GM12892 (cell line): ENCODE measurements at regions not wholly inside any gene's neighbourhood (a gene's known extent, or its start where the extent isn't known, plus 50 kb on each side); places are given as distances from the start of the nearest gene placed in this dataset.

Experiments used
- POLR2A ChIP-seq: IDR thresholded peaks from 2 replicates; pipeline ENCODE4 v1.6.1; 2011; ENCODE audit warnings: low read depth, low read length, control low read depth
- POLR2AphosphoS5 ChIP-seq: IDR thresholded peaks from 2 replicates; pipeline ENCODE4 v1.6.1; 2011; ENCODE audit warnings: low read depth, low read length, control low read depth

DNA sequence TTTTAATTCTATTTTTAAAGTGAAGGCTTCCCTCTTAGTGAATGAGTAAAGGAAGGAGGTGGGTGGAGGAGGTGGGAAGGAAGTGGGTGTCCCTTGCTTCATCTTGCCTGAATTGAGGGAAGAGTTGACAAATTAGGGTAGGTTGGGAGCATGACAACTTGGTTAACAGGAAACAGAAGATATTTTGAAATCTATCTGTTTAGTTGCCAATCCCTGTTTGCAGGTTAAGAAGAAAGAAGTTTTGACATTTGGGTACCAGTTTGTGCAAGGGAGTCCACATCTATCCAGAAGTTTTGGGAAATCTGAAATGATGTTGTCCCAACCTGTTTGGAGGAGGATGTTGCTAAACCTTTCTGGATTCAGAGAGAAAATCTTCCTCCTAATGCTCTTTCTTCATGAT is 204.1 kb upstream of the SUCLG2 start:
- TF ChIP-seq POLR2AphosphoS5 (no peak), POLR2A (no peak)
